HG03354 (cell line): ENCODE measurements at regions not wholly inside any gene's neighbourhood (a gene's known extent, or its start where the extent isn't known, plus 50 kb on each side); places are given as distances from the start of the nearest gene placed in this dataset.
"Not testable (repeated sequence)": the region's sequence is repeated elsewhere in the genome, so short reads cannot be mapped to it uniquely, and the experiment has no call there.

Experiments
- ATAC-seq: cut with Tn5 transposase; IDR thresholded peaks from one replicate; pipeline ENCODE4 v1.9.1; 2021; ENCODE audit warnings: mild to moderate bottlenecking; ENCODE audit not compliant: unreplicated experiment, poor library complexity, severe bottlenecking

DNA sequence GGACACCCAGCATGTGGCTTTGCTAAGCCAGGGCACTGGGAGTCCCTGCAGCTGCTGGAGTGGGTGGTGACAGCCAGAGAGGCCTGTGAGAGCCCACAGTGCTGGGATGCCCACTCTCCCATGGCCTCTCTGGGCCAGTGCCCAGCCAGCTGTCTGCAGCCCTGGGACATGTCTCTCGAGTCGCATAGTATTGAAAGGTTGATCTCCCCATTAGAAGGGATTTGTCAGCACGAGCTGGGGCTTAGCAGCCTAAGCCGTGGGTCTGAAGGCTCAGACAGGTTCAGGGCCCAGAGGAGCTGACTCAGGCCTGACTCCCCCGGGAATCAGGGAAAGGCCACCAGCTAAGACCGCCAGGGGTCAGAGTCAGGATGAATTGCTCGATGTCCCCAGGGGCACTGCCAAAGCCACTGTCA lies 53.5 kb downstream of the FOXD2 start:
- no peak for ATAC-seq

DNA sequence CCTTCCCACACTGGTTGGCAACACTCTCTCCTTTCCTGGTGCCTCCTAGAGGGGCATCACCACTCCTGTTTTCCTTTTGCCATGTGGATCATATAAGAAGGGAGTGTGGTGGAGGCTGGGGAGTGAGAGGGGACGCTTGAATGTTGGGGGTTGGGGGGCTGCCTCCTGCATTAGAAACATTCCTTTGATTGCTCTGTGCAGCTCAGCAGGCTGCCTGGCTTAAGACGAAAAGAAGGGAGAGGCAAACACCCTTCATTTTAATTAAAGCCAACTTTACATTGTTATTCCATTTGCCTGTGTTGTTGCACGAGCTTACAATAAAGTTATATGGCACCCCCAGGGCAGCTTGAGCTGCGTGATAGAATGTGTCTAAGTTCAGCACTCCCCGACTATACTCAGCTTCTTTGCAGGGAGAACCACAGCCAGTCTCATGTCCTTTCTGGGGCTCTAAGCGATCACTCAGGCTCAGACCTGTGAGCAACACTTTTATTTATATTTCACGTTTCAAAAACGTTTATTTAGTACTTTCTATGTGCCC lies 57.4 kb downstream of the FOXD2 start:
- no peak for ATAC-seq

DNA sequence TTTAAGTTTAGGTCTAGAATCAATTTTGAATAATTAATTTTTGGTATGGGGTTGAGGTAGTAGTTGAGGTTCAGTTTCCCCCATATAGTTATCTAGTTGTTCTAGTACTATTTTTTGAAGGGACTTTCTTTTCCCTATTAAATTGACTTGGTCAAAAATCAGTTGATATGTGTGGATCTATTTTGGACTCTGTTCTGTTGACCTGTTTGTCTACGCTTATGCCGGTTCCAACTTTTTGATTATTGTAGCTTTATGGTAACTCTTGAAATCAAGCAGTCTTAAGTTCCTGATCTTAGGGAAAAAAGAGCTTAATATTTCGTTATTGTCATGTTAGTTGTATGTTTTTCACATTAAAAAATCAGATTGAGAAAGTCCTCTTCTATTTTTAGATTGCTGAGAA lies 60.7 kb downstream of the FOXD2 start:
- ATAC-seq = no peak

DNA sequence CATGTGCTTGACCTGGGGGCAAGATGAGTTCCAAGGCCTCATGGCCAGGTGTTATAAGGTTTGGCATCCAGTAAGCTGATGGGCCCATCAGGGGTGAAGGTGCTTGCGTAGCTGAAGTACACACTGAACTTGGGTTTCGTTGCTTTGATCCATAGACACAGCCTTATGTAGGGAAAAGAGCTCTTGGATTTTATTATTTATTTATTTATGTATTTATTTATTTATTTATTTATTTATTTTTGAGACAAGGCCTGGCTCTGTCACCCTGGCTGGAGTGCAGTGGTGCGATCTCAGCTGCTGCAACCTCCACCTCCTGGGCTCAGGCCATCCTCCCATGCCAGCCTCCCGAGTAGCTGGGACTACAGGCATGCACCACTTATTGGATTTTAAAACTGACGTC lies 63.2 kb downstream of the FOXD2 start:
- ATAC-seq = no peak

DNA sequence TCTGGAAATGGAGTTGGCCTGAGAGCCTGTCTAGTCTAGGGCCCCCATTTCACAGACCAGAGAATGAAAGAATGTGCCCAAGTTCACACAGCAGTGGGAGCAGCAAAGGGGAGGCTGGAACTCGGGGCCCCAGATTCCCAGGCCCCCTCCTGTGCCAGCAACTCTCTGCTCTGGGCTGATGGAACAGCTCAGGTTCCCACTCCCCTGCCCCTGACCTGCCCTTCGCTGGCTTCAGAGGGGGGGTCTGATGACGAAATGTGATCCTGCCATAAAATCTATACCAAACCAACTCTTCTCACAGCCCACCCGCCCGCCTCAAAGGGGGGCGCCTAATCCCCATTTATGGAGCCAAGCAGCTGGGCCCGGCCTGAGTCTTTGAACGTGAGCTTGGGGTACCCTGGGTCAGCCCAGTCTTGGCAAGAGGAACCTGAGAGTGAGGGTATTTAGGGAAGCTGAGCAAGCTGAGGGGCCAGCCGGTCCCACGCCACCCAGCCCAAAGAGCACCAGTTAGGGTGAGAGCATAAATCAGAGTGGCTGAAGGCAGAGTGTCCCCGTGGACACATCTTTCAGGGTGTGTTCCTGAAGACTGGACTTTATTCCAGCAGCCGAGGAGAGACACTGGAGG lies 65.0 kb downstream of the FOXD2 start:
- no peak for ATAC-seq

DNA sequence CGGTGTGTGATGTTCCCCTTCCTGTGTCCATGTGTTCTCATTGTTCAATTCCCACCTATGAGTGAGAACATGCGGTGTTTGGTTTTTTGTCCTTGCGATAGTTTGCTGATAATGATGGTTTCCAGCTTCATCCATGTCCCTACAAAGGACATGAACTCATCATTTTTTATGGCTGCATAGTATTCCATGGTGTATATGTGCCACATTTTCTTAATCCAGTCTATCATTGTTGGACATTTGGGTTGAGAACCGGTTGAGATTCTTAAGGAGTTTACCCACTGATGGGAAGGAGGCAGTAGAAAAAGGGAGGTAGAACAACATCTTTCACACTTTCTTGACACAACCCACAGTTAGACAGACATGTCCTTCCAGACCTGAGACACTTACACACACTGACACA lies 67.0 kb downstream of the FOXD2 start:
- ATAC-seq = not testable (repeated sequence)

DNA sequence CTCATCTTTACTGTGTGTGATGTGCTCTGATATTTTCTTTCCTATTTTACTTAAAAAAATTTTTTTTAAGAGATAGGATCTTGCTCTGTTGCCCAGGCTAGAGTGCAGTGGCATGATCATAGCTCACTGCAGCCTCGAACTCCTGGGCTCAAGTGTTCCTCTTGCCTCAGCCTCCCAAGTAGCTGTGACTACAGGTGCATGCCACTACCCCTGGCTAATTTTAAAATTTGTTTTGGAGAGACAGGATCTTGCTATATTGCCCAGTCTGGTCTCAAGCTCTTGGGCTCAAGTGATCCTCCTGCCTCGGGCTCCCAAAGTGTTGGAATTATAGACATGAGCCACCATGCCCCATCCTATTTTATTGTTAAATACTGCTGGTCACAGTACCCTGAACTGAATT lies 67.4 kb downstream of the FOXD2 start:
- ATAC-seq = no peak

DNA sequence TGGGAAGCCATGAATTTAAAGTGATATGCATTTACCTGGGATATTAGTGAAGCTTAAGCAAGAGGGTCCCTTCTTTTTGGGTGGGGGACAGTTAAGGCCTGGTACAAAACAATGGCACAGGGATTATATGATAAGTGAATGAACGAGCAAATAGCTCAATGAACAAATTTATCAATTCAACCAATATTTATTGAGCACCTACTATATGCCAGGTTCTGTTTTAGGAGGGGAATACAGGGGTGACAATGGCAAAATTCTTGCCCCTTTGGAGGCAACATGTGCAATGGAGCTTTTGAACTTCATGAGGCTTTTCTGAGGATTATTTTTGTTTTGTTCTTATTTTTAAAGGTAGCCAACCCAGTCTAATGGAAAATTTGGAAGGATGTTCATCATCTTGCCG lies 68.2 kb downstream of the FOXD2 start:
- ATAC-seq = no peak

DNA sequence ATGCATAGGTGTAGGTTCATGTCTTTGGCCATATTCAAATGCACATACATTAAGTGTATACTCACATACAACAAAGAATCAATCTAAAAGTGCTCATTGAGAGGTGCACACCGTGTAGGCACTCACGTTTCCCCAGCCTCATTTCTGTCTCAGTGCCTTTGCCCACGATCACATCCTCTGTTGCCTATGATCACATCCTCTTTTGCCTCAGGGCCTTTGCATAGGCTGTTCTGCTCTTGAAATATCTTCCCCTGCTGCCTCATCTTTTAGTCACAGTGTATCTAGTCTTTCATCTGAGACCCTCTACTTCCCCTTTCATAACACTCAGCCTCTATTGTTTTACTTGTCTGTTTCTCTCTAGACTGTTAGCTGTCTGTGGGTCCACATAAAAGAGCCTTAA lies 69.3 kb downstream of the FOXD2 start:
- no peak for ATAC-seq

DNA sequence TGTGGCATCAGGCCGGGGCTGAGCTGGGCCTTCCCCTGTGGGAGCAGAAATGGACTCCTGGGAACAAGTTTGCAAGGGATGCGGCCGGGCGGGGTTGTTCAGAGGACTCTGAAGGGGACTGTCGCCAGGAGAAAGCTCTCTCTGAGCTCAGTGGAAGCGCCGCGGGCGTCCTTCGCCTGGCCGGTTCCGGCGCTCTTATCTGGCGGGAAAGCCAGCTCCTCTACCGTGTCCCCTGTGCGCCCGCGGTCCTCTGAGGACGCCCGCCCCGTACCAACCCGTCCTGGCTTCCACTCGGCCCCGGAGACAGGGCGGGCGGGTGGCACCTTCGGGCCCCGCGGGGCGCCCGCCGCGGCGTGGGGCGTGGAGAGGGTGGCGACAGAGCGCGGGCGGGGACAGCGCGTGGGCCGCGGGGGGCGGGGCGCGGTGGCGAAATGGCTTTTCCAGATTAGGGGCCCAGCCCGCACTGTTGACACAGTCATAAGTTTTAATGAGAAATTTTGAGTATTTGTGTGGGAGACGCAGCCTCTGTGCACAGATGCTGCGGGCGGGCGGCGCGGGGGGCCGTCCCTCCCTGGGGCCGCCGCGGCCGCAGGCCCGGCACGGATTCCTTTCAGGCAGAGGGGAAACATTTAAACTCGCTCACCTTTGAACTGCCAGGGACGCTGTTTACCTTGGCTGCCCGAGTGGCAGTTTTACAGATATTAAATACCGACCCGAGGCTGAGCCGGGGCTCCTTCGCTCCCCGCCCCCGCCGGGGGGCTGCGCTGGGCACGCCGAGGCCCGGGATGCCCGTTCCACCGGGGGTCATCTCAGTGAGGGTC lies 70.2 kb downstream of the FOXD2 start:
- no peak for ATAC-seq

DNA sequence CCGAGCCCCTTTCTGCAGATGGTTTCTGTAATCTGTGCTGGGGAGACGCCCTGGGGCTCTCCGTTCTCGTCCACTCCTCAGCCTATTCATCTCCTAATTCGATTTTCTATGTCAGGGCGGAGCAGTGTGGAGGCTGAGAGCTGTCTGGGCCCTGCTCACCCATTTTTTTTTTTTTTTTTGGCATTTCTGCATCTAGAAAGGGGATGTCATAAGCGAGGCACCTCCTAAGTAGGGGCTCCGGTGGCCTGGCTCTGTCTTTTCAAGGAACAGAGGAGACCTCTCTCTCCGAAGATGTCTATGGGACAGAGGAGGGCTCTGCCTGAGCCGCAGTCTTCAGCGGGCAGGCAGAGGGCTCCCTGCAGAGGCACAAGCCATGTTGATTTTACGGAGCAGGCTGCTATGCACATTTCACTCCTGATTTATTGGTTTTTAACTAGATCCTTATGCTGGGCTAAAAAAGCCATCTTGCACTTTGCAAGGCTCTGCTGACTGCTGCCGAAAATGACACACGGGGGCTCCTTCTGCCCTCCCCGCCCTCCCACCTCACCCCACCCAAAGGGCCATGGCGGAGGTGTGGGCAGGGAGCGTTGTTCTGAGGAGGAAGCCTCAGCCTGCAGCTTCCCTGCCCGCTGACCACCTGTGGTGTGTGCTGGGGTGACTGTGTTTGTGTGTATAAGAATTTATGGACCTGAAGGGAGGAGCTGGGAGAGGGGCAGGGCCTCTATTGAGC lies 71.0 kb downstream of the FOXD2 start:
- ATAC-seq = no peak

DNA sequence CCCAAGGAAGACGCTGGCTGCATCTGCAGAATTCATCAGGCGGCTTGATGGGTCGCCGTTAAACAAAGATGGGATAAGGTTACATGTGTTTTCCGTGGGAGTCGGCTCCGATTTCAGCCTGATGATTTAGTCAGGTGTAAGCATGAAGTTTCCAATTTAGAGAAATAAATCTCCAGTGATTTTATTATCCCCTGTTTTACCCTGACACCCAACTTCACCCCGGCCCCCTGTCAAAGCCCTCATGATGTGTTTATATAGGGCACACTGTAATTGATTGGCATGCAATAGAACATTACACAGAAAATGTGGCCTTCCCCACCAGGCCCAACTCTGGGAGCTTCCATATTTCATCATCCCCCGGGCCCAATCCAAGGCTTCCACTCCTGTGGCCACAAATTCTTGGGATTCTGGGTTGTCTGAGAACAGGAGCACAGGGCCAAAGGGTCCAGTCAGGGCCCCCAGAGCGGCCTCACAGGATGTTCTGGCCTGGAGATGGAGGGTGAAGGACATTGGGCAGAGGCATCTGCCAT lies 72.5 kb downstream of the FOXD2 start:
- no peak for ATAC-seq

DNA sequence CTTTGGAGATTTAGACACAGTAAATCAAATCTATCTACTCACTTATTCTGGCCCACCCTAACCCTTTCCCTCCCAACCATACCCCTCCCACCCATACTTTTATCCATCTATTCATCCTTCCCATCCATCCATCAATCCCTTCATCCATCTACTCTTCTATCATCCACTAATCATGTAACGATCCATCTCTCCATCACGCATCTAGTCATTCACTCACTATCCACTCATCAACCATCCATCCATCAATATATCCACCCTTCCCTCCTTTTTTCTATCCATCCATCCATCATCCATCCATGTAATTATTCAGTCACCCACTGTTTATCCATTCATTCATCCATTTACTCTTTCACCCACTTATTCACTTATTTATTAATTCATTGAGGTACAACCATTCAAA lies 74.0 kb downstream of the FOXD2 start:
- ATAC-seq = no peak

DNA sequence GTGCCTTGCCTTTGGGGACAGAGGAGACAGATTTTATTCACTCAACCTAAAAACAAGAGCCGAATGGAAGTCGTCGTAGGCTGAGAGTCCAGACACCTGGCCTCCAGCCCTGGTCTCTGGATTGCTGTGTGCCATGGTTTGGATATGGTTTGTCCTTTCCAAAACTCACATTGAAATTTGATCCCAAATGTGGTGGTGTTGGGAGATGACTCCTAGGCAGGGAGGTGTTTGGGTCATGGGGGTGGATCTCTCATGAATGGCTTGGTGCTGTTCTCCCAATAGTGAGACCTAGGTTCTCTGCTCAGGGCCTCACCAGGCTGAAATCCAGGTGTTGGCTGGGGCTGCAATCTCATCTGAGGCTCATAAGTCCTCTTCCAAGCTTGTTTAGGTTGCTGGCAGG lies 75.5 kb downstream of the FOXD2 start:
- no peak for ATAC-seq

DNA sequence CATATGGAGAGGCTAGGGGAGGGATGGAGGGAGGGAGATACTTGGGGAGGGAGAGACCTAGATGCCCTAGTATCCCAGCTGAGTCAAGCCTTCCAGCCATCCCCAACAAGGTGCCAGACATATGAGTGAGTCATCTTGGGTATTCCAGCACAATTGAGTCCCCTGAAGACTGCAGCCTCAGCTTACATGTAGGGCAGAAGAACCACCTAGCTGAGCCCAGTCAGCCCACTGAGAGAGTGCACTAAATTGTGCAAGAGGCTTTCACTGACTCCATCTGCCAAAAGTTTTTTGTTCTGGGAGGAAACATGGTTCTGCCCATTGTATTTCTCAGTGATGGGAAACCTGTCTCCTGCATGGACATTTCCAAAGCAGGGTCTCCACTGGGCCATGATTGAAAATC lies 76.4 kb downstream of the FOXD2 start:
- no peak for ATAC-seq

DNA sequence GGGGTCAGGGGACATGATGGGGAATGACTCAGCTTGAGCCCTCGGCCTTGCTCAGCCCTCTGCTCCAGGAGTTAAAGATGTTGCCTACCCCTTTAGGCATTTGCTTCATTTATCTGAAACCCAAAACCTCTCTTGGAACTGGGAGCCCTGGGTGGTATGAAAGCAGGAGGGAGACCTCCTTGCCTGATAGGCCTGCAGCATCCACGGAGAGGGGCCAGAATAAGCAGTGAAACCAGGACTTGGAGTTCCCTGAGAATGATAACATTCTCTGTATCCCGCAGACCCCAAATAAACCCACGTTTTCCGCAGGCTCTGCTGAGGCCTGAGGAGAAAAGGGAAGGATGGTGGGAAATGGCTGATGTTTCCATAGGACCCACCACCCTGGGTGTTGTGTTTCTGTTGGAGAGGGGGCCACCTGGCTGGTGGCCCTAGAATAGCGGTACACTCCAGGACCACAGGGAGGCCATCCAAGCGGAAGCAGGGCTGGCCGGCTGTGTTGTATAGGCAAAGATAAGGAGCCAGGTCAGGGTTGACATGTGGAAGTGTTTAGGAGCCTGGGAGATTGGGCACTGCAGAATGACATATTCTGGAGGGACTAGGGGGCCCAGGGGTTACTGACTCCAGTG lies 77.4 kb downstream of the FOXD2 start:
- no peak for ATAC-seq

DNA sequence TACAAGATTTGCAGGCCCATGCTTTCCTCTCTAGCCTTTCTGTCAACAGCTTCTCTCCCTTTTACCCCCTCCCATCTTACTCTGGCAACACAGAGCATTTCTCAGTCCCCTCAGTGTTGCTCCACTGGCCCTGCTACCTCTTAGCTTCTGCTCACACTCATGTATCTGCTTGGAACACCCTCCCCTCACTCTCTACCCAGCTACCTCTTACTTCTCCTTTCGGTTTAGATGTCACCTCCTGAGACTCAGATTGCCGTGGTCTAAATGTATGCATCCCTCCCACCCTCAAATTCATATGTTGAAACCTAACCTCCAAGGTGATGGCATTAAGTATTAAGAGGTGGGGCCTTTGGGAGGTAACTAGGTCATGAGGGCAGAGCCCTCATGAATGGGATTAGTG lies 80.1 kb downstream of the FOXD2 start:
- ATAC-seq = no peak

DNA sequence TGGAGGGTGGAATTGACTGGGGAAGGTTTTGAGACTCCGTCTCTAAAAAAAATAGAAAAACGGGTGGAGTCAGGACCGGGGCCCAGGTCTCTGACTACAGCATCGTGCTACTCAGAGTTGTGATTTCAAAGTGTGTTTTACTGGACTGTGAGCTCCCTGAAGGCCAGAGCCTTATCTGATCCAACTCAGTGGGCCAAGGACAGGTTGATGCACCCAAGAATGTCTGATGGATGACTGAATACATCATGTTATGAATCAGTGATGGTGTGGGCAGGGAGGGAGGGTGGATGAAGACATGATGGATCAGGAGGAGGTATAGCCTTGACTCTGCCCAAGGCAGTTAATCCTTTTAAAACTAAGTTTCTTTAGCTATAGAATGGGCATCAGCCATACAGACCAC lies 81.6 kb downstream of the FOXD2 start:
- ATAC-seq = no peak

DNA sequence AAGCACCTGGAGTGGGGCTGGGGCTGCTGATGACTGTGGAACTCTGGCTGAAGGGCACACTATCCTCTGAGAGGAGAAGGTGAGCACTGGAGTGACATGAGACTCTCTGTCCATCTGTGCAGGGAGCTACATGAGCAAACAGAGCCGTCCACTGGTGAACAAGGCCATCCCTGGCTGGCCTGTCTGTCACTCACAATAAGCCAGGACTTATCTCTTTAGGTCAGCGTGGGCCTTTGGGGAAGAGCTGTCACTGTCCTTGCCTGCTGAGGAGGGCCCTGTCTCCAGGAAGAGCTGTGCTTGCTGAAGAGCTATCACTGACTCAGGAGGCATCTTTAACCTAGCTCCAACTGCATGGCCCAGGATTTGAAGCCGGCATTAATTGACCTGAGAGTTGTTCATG lies 82.1 kb downstream of the FOXD2 start:
- no peak for ATAC-seq
